Upper lobe of left lung (tissue), 4 donors: ENCODE measurements at regions not wholly inside any gene's neighbourhood (a gene's known extent, or its start where the extent isn't known, plus 50 kb on each side); places are given as distances from the start of the nearest gene placed in this dataset.

Source experiments
- EP300 ChIP-seq, 4 donors: sonication (generic); formaldehyde crosslinking; IDR thresholded peaks; one replicate each; pipeline ENCODE4 v1.5.1; 2017; ENCODE audit warnings: antibody characterized with exemption in 4 of 4, control low read depth in 2 of 4
- POLR2A ChIP-seq, 4 donors: fragments of 450-650 bp; IDR thresholded peaks; one replicate each; pipeline ENCODE4 v1.5.1; 2016 to 2017; ENCODE audit warnings: antibody characterized with exemption in 4 of 4, mild to moderate bottlenecking in 2 of 4
- TF ChIP-seq, protein P1 (sequence below), 6 experiments: fragments of 450-650 bp in 4 of 6; fragments of 200-600 bp in 2 of 6; sonication (generic) in 2 of 6; IDR thresholded peaks; one replicate each; pipeline ENCODE4 v1.5.1; 2016 to 2019; ENCODE audit warnings: antibody characterized with exemption in 6 of 6

DNA sequence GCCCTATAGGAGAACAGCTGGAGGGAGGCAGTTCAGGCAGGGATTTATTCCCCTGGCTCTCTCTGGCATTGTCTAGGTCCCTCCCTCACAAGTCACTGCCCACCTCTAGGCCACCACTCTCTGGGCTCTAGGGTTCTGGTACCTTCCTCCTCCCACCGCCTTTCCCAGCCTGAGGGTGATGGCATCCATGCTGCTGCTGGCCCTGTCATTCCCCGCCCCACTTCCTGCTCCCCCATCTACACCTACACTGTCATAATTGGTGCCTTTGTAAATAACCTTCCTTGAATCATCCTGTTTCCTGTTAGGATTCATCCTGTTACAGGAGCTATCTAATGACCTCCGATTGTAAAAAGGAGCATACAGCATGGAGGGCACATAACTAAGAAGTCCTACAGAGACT, 303.3 kb upstream of the COBL start:
- TF ChIP-seq POLR2A (IDR thresholded peaks at IDR 0.05): no peak
- TF ChIP-seq, protein P1, sequence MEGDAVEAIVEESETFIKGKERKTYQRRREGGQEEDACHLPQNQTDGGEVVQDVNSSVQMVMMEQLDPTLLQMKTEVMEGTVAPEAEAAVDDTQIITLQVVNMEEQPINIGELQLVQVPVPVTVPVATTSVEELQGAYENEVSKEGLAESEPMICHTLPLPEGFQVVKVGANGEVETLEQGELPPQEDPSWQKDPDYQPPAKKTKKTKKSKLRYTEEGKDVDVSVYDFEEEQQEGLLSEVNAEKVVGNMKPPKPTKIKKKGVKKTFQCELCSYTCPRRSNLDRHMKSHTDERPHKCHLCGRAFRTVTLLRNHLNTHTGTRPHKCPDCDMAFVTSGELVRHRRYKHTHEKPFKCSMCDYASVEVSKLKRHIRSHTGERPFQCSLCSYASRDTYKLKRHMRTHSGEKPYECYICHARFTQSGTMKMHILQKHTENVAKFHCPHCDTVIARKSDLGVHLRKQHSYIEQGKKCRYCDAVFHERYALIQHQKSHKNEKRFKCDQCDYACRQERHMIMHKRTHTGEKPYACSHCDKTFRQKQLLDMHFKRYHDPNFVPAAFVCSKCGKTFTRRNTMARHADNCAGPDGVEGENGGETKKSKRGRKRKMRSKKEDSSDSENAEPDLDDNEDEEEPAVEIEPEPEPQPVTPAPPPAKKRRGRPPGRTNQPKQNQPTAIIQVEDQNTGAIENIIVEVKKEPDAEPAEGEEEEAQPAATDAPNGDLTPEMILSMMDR (IDR thresholded peaks at IDR 0.05): no peak
- TF ChIP-seq EP300 (IDR thresholded peaks at IDR 0.05): no peak
